ENCODE measurements at regions not wholly inside any gene's neighbourhood (a gene's known extent, or its start where the extent isn't known, plus 50 kb on each side); places are given as distances from the start of the nearest gene placed in this dataset.

DNA sequence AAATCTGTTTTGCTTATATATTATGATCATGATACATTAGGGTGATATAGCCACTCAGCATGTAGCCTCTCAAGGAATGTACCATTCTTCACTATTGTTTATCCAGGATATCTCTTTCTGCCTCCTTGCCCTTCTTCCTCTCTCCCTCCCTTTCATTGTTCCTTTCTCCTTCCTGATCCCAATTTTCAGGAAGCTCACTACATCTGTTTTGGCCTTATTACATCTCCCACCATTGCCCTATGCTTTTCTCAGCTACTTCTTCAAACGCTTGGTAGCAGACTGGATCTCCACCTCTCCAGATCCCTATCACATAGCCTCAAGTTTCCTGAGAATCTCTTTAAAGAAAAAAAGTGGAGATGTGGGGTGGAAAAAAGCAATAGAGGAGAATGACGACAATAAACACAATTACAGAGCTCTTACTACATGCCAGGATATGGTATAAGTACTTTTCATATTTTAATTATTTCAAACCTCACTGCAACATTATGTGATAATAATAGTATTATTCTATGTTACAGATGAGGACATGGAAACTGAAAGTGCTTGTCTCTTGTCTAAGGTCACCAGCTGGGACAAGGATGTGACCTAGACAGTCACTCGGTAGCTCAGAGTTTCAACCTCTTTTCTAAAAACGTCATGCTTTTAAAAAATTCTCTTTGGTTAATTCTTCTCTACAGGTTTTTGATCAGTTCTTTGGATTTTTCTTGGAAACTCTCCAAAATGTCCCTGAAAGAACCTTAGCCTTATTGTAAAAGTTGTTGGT, 959.1 kb downstream of the CDH11 start:
- no peak for DNase-seq (ENCODE audit: extremely low spot score, insufficient read length, low read depth)
- no peak for FAIRE-seq

DNA sequence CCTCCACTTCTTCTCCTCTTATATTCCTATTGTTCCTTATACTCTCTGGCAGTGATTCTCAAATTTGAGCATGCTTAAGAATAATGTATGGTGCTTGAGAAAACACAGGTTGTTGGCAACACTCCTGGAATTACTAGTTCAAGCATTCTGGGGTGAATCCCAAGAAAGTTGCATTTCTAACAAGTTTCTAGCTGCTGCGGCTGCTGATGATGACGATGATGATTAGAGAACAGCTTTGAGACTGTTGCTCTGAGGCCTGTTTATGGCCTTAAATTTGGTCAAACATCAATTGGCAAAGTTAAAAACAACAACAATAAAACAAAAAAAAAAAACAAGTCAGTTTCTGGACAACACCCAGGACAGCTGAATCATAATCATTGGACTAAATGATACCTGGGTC, 961.9 kb downstream of the CDH11 start:
- FAIRE-seq = no peak

DNA sequence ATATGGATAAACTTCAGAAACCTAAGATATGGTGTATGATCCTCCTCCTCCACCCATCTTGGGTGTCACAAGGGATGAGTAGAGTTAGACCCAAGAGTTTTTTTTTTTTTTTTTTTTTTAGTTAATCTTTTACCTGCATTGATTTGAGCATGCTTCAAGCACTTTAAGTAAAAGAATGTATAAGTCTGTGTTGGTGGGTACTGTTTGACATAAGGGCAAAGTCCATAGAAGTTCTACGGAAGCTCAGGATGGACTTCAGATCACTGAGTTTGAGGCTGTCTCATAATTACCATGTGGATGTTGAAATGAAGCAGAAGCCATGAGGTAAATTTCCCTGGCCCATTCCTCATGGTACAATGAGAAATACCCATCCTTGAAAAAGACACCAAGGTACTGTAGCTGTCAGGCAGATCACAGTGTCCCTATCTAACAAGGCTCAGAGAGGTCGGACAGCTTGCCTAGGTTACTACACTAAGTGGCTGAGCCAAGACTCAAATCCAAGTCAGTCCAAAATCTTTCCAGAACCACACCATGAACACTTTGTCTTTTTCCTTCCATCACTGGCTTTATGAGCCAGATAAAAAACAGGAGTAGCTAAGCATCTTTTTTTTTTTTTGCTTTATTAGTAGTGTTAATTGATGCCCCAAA, 962.8 kb downstream of the CDH11 start:
- DNase-seq (ENCODE audit: extremely low spot score, insufficient read length, low read depth) (no peak), FAIRE-seq (no peak)

More for the DNA sequence above, 961.9 kb downstream of the CDH11 start:
- DNase-seq (ENCODE audit: extremely low spot score, insufficient read length, low read depth) = no peak

DNA sequence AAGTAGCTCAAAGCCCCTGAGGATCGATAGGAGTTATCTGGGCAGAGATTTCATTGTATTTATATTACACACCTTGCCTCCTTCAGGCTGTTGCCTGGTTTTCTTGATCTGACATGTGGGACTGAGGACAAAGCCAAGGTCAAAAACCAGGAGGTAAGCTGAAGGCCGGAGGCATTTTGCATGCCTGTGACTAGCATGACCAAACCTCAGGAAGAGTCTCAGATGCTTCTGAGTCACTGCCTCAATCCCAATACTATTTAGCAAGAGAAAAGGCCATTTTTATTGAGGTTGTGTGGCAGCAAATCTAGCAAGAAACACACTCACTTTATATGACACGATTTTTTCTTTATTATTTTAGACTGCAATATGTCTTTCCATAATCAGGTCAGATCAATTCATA, 968.1 kb downstream of the CDH11 start:
- FAIRE-seq = no peak

DNA sequence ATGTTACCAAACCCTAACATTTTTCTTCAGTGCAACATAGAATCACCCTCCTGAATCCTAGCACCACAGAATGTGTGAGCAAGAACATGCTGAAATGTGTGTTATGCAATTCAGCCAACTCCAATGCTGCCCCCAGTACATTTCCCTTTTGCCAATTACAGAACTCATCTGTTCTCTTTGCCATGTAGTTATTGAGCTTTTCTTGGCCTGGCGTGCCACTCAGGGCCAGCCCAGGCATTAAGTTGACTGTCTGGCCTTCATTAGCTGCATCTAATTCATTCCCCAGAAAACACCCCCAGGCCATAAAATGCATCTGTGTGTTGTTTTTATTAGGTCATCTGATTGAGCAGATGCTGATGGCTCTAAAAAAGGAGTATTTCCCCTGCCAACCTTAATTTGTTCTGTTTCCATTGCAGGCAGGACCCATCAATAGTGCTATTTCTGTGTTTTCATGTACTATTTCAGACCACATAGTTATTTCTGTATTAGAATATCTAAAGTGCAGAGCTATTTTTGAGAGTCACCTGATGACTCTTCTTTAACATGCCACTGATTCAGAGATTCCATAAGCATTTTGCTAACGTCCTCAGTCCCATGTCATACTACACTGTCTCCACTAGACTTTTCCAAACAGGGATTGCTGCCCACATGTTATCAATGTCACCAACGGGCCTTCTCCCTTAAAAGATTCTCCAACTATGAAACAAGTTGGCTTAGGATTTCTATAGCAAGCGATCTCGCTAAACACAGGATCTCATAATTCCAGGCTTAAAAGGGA, 969.7 kb downstream of the CDH11 start:
- no peak for DNase-seq (ENCODE audit: extremely low spot score, insufficient read length, low read depth)
- no peak for FAIRE-seq

More for the DNA sequence above, 968.1 kb downstream of the CDH11 start:
- DNase-seq (ENCODE audit: extremely low spot score, insufficient read length, low read depth) = no peak

DNA sequence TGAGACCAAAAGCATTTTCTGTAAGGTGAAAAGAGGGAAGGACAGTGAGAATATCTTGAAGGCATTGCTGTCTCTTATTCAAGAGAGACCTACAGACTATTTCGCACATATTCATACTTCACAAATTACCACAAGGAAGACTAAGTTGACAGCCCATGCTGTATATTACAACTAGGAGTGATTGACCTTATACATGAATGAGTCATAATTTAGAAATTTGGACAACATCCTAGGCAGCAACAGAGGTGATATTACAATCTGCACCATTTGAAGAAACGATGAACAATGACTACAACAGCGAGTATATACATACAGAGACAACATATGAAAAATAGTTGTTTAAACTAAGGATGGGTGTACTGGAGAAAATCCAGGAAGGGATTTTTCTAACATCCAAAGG, 971.7 kb downstream of the CDH11 start:
- no peak for FAIRE-seq
- DNase-seq (ENCODE audit: extremely low spot score, insufficient read length, low read depth) = no peak

DNA sequence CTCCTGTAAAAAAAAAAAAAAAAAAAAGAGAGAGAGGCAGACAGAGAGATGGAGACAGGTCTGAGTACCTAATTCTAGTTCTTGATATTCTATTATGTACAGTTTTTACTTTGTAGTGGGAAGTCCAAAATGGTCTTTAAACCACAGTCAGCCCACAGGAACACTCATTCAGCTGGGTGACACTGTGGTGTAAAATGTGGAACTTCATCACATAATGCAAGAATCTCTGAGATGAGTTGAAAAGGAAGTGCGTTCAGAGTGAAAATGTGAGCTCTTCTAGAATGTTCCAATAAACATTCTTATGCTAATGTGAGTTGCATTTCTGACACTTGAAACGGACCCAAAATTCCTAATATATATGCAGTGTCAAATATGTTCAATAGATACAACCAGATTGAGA, 972.1 kb downstream of the CDH11 start:
- no peak for FAIRE-seq

DNA sequence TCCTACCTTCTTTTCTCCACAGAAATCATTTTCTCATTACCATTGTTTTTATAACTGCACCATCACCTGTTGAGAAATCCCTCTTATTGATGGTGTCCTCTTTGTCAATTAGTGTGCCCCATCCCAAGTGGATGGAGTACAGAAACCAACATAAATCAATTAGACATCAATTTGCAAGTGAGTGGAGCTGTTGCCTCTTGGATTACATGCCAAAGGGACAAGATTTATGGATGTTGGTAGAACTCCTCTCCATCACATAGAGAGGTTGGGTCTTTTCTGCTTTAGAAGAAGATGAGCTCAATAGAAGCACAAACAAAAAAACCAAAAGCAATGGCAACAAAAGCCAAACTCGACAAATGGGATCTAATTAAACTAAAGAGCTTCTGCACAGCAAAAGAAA, 973.5 kb downstream of the CDH11 start:
- FAIRE-seq (no peak), DNase-seq (ENCODE audit: extremely low spot score, insufficient read length, low read depth) (no peak)

More for the DNA sequence above, 972.1 kb downstream of the CDH11 start:
- DNase-seq (ENCODE audit: extremely low spot score, insufficient read length, low read depth) = no peak

DNA sequence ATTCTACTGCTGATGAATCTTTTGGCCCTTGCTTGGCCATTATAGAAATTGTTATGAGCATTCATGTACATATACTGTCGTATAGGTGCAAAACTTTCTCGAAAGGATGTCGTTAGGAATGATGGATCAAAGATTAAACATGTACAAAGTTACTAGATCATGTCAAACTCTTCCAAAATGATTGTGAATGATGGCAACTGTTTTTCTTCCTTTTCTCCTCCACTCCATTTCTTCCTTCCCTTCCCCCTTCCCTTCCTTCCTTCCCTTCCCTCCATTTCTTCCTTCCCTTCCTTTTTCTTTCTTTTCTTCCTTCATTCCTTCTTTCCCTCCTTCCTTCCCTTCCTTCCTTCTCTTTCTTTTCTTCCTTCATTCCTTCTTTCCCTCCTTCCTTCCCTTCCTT, 973.9 kb downstream of the CDH11 start:
- no peak for DNase-seq (ENCODE audit: extremely low spot score, insufficient read length, low read depth)
- no peak for FAIRE-seq

DNA sequence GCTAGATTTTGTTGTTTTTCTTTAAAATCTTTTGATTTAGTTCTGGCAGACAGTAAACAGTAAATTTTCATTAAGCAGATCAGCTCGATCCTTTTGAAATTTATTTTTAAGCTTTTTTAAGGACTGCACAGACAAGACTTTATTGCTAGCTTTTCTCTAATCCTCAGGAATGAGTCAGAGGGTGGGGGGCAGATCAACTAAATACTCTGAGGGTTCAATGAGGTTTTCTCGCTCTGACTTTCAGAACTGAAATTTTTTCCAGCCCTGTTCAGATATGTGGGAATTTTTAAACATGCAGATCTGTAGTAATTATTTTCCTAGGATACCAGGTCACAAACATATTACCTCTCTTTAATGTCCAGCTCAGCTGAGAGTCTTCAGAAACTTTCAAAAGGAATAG, 977.2 kb downstream of the CDH11 start:
- DNase-seq (ENCODE audit: extremely low spot score, insufficient read length, low read depth) = no peak
- FAIRE-seq = no peak

DNA sequence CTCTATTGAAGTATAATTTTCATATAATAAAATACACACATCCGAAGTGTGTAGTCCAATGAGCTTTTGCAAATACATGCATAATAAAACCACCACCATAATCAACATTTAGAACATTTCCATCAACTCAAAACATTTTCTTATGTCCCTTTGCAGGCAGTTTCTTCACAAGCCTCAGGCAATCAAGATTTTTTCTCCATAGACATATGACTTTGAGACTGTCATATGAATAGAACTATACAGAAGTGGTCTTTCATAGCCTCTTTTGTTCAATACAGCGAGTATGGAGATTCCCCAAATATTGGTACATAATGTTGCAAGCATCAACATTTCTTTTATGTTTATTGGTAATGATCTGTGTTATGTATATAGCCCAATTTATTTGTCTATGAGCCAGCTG, 983.2 kb downstream of the CDH11 start:
- DNase-seq (ENCODE audit: extremely low spot score, insufficient read length, low read depth) = no peak
- FAIRE-seq = no peak

DNA sequence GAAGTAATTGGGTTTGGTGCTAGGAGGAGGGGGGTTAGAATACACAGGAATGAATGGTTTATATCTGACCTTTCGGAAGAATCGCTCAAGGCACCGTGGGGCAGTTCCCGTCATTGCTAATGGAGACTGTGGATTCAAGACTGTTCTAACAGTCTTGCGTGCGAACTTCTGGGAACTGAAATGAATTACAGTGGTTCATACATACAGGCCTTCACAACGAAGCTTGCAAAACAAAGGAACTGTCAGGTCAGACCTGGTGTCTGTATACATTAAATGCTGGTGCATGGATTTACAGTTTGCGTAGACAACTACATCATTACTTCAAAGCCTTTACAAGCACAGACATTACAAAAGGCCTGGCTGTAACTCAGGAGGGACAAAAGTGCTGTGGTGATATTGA, 983.9 kb downstream of the CDH11 start:
- FAIRE-seq = no peak
- DNase-seq (ENCODE audit: extremely low spot score, insufficient read length, low read depth) = no peak

DNA sequence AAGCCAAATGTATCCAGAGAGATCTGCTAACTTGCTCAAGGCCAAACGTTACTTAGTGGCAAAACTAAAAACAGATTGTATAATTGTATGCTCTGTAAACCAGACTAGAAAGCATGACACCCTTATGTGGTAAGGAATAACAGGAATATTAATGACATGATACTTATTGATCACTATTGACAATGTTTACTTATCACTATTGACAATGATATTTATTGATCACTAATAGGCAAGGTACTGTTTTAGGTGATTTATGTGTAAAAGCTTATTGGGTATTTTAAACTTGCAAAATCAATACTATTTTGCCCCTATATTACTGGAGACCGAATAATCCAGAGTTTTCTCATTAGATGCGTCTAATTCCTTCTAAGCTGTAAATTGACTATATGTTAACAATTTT, 985.1 kb downstream of the CDH11 start:
- DNase-seq (ENCODE audit: extremely low spot score, insufficient read length, low read depth) (no peak), FAIRE-seq (no peak)

DNA sequence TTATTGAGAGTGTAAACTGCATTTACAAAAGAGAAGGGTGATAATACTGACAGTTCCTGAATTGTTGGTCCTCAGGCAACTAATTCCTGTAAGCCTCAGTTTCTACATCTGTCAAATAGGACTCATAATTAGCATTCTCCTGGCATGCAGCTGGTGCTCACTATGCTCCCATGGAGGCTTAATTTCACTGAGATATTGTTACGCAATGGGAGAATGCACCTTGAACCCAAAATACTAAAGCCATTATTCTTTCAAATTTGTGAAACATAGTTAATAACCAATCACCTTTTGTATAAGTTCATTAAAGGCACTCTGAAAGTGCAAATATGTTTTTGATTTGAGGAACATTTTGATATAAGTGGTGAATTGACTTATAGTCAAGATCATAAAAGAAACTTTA, 985.5 kb downstream of the CDH11 start:
- no peak for DNase-seq (ENCODE audit: extremely low spot score, insufficient read length, low read depth)
- no peak for FAIRE-seq

DNA sequence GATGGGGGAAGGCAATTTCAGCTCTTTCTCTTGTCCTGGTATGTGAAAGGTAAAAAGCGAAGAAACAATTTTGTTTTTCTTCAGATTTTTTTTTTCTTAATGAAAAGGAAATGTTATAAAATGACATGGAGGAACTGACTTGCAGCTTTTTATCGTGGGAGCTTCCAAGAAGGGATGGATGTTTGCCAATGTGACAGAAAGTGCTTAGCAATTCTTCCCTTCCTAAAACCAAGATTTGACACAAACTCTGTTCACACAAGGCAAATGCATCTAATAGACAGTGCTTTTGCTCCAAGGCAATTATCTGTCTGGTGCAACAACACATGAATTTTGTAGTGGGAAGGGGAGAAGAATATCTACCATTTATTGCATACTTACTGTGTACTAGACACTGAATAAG, 988.5 kb downstream of the CDH11 start:
- FAIRE-seq (no peak), DNase-seq (ENCODE audit: extremely low spot score, insufficient read length, low read depth) (no peak)

DNA sequence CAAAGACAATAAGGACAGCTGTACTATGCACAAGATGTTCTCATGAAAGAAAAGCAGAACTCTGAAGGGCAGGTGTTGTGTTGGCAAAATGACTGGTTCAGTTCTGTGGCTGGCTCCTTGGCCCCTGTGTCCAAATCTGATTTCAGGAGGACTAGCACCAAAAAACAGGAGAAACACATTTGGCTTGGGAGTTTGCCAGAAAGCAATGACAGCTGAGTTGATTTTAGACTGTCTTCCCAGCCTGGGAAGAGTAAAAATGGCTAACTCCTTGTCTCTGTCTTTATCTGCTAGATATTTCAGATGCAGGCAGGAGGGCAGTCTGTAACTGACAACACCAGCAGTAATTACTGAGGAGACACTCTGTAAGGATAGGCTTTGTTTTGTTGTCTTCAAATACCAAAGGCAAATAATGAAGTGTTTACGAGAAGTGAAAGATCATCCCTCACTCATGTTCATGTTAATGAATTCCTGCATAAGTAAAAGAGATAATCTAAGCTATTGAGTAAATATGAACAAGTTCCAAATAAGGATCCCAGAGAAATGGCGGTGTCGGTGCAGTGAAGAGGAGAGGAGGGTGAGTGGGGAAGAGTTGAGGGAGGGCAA, 989.0 kb downstream of the CDH11 start:
- FAIRE-seq = no peak
- no peak for DNase-seq (ENCODE audit: extremely low spot score, insufficient read length, low read depth)

DNA sequence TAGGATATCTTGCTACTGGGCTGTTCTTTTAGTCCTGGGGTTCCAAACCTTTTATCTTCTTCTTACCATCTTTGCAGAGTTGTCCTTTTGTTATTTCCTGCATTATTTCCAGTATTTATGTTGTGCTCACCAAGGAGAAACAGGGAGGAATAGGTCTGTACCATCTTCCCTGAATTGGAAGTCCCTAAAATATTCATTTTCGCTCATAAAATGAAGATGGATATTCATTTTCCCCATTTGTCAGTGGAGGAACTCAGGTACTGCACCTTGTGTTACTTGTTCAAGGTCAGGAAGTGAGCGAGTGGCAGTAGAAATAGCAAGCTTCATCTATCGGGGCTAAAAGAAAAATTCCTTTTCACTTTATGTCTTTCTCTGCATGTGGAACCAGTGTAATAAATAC, 989.7 kb downstream of the CDH11 start:
- FAIRE-seq = no peak
- no peak for DNase-seq (ENCODE audit: extremely low spot score, insufficient read length, low read depth)

DNA sequence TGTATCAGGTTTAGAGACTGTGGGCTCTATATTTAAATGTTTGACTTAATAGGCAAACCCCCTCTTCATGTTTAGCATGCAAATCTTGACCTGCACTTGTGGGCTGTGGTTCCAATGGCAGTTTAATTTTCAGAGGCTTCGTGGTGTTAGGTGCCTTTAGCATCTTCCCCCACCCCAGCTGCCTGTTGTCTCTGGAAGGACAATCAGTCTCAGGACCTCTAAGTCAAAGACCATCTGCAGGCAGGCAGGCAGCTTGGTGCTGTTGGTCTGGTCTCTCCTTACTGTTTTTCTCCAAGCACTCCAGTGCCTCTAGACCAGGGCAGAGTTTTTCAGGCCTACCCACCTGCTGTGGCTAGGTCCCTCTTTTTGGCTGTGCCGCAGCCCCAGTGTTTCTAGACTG, 990.4 kb downstream of the CDH11 start:
- FAIRE-seq = no peak
- DNase-seq (ENCODE audit: extremely low spot score, insufficient read length, low read depth) = no peak

DNA sequence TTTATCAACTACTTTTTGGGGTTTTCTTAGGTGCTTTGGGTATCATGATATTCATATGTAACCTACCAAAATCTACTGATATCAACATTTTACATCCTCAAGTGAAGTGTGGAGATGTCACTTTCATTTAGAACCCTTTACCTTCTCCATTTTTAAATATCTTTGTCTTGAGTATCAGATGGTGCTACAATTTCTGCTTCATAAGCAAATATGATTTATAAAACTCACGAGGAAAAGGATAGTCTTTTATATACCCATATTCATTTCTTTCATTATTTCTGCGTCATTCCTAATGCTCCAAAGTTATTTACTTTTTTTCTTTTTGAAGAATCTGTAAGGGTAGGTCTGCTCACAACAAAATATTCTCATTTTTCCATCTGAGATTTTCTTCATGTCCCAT, 991.7 kb downstream of the CDH11 start:
- DNase-seq (ENCODE audit: extremely low spot score, insufficient read length, low read depth) (no peak), FAIRE-seq (no peak)

DNA sequence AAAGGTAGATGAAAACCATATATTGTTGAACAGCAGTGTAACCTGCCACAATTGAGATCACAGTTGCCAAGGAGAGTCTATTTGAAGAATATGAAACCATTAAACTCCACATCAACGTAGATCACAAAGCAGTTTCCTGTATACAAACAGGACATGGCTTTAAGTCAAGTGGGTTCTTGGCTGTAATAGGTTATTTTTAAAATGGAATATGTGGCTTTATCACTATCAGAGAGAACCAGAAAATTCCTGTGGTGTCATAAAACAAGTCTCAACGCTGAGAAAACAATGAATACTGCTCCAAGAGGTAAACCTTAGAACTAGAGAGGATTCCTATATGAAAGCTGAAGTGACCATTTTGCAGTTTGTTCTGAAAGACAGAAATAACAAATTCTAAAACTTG, 999.7 kb downstream of the CDH11 start:
- FAIRE-seq (no peak), DNase-seq (ENCODE audit: extremely low spot score, insufficient read length, low read depth) (no peak)

DNA sequence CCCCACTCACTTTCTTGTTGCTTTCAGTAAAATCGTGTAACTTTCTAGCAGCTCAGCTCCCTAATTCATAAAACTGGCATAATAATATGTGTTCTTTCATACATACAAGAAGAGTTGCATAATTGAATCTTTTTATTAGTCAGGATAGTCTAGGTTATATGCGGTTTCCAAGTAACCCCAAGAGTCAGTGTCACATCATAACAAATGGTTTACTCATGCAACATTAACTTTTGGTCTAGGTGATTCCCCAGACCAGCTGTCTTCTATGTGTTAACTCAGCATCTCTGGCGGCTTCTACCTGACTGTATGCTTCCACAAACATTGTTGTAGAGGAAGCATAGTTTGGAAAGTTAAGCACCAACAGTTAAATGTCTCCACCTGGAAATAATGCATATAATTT, 1000.4 kb downstream of the CDH11 start:
- DNase-seq (ENCODE audit: extremely low spot score, insufficient read length, low read depth) (no peak), FAIRE-seq (no peak)
